H1 (cell line): ENCODE measurements at regions not wholly inside any gene's neighbourhood (a gene's known extent, or its start where the extent isn't known, plus 50 kb on each side); places are given as distances from the start of the nearest gene placed in this dataset.
"Not testable (repeated sequence)": the region's sequence is repeated elsewhere in the genome, so short reads cannot be mapped to it uniquely, and the experiment has no call there.

Experiments
- CTCF ChIA-PET: fragments of 300-600 bp; sonication (Branson Sonifier 250); formaldehyde crosslinking; loops from one replicate; lab custom pipeline; 2021; ENCODE audit not compliant: partially characterized antibody; lab: Charles Lee
- POLR2A ChIA-PET: fragments of 300-600 bp; sonication (Branson Sonifier 250); formaldehyde crosslinking; loops from one replicate; lab custom pipeline; 2021; ENCODE audit warnings: inconsistent platforms; ENCODE audit not compliant: partially characterized antibody; lab: Charles Lee
- DNase-seq, 2 experiments: peaks; one replicate each; pipeline versions ENCODE4 v3.0.0 to v3.0.0-alpha.2; 2010 to 2022; ENCODE audit warnings: low spot score in 2 of 2, low read depth in 1 of 2, mixed read lengths in 1 of 2
- FAIRE-seq: peaks from 2 replicates; lab custom pipeline; 2011; peaks lifted over from hg19 to GRCh38; lab: Jason Lieb, UNC
- H2AFZ ChIP-seq: 2 replicates; pipeline ENCODE4 v1.8.1; 2012; ENCODE audit warnings: low read length, inconsistent platforms
- H2AK5ac ChIP-seq: 2 replicates; pipeline ENCODE4 v1.6.1; 2013; ENCODE audit warnings: low read depth, low read length
- H2BK120ac ChIP-seq: replicated peaks from 2 replicates; pipeline ENCODE3; 2013; ENCODE audit warnings: low read depth, low read length, inconsistent platforms
- H2BK12ac ChIP-seq: 2 replicates; pipeline ENCODE4 v1.6.1; 2013; ENCODE audit warnings: low read depth, low read length
- H2BK15ac ChIP-seq: 2 replicates; pipeline ENCODE4 v1.6.1; 2013; ENCODE audit warnings: low read length
- H2BK20ac ChIP-seq: 2 replicates; pipeline ENCODE4 v1.6.1; 2013; ENCODE audit warnings: low read length
- H2BK5ac ChIP-seq: 2 replicates; pipeline ENCODE4 v1.6.1; 2013; ENCODE audit warnings: low read depth, low read length
- H3K14ac ChIP-seq: 2 replicates; pipeline ENCODE4 v1.6.1; 2013; ENCODE audit warnings: inconsistent platforms; ENCODE audit not compliant: insufficient read length
- H3K18ac ChIP-seq: 2 replicates; pipeline ENCODE4 v1.6.1; 2013; ENCODE audit warnings: low read length; ENCODE audit errors: extremely low read depth
- H3K23ac ChIP-seq: 2 replicates; pipeline ENCODE4 v1.6.1; 2013; ENCODE audit warnings: inconsistent platforms; ENCODE audit not compliant: insufficient read length
- H3K23me2 ChIP-seq: 2 replicates; pipeline ENCODE4 v1.6.1; 2013; ENCODE audit warnings: low read depth, low read length
- H3K27ac ChIP-seq: 2 replicates; pipeline ENCODE4 v1.6.1; 2011; ENCODE audit warnings: low read depth, low read length, inconsistent platforms
- H3K27me3 ChIP-seq, 4 experiments: replicated peaks in 1 of 4; 1 replicate in 1 of 4; 2 replicates in 3 of 4; pipeline versions ENCODE4 v1.6.1 to v1.8.1; 2011 to 2013; ENCODE audit warnings: low read length in 3 of 4, mild to moderate bottlenecking in 3 of 4, inconsistent platforms in 2 of 4, mixed read lengths in 2 of 4, moderate library complexity in 1 of 4; ENCODE audit not compliant: control insufficient read depth in 3 of 4, insufficient read depth in 3 of 4; ENCODE audit errors: extremely low read depth in 1 of 4
- H3K36me3 ChIP-seq, 4 experiments: 2 replicates each; pipeline versions ENCODE4 v1.6.1 to v1.8.1; 2011 to 2013; ENCODE audit warnings: mild to moderate bottlenecking in 4 of 4, low read length in 3 of 4, moderate library complexity in 2 of 4, control low read depth in 1 of 4, inconsistent platforms in 1 of 4; ENCODE audit not compliant: insufficient read depth in 4 of 4, control insufficient read depth in 2 of 4
- H3K4ac ChIP-seq: replicated peaks from 2 replicates; pipeline ENCODE3; 2013; ENCODE audit warnings: low read length, low read depth, mixed read lengths, inconsistent platforms; ENCODE audit not compliant: insufficient read length
- H3K4me1 ChIP-seq, 4 experiments: replicated peaks in 1 of 4; 1 replicate in 1 of 4; 2 replicates in 3 of 4; pipeline versions ENCODE4 v1.6.1 to v1.8.1; 2011 to 2013; ENCODE audit warnings: low read length in 3 of 4, inconsistent platforms in 2 of 4, mixed read lengths in 1 of 4; ENCODE audit not compliant: insufficient read depth in 4 of 4, control insufficient read depth in 3 of 4
- H3K4me2 ChIP-seq, 2 experiments: 2 replicates each; pipeline versions ENCODE4 v1.6.1 to v1.8.1; 2011 to 2013; ENCODE audit warnings: low read depth in 2 of 2, low read length in 2 of 2, control low read depth in 1 of 2, inconsistent platforms in 1 of 2, mild to moderate bottlenecking in 1 of 2; ENCODE audit not compliant: insufficient read depth in 1 of 2
- H3K4me3 ChIP-seq, 4 experiments: fragments of 200-600, 300-600 bp in 1 of 4; sonication (generic), shearing (Covaris generic), sonication (Bioruptor Twin) in 1 of 4; 2 replicates each; pipeline versions ENCODE4 v1.5.1 to v1.8.1; 2011 to 2016; ENCODE audit warnings: low read length in 4 of 4, low read depth in 3 of 4, control low read depth in 2 of 4, inconsistent platforms in 2 of 4, mild to moderate bottlenecking in 2 of 4, mixed read lengths in 1 of 4, moderate library complexity in 1 of 4; ENCODE audit not compliant: insufficient read depth in 2 of 4; ENCODE audit errors: extremely low read depth in 1 of 4
- H3K56ac ChIP-seq: replicated peaks from 2 replicates; pipeline ENCODE3; 2013; ENCODE audit warnings: low read depth, mild to moderate bottlenecking, mixed read lengths, low read length, inconsistent platforms; ENCODE audit not compliant: insufficient read length
- H3K79me1 ChIP-seq: 2 replicates; pipeline ENCODE4 v1.6.1; 2013; ENCODE audit warnings: low read depth, low read length, control low read depth
- H3K79me2 ChIP-seq, 2 experiments: 2 replicates each; pipeline versions ENCODE4 v1.6.1 to v1.8.1; 2012 to 2013; ENCODE audit warnings: low read length in 2 of 2, mild to moderate bottlenecking in 2 of 2, inconsistent platforms in 1 of 2; ENCODE audit not compliant: insufficient read depth in 2 of 2, control insufficient read depth in 1 of 2
- H3K9ac ChIP-seq, 4 experiments: replicated peaks in 1 of 4; 1 replicate in 1 of 4; 2 replicates in 3 of 4; pipeline versions ENCODE4 v1.6.1 to v1.8.1; 2011 to 2013; ENCODE audit warnings: low read depth in 3 of 4, low read length in 3 of 4, control low read depth in 2 of 4, mild to moderate bottlenecking in 2 of 4, moderate library complexity in 2 of 4, inconsistent platforms in 1 of 4; ENCODE audit errors: extremely low read depth in 1 of 4
- H3K9me3 ChIP-seq, 2 experiments: 2 replicates each; pipeline versions ENCODE4 v1.6.1 to v1.8.1; 2012 to 2013; ENCODE audit warnings: mild to moderate bottlenecking in 2 of 2, moderate library complexity in 2 of 2, control low read depth in 1 of 2, inconsistent platforms in 1 of 2, low read depth in 1 of 2, low read length in 1 of 2, mixed read lengths in 1 of 2; ENCODE audit not compliant: insufficient read depth in 2 of 2
- H4K20me1 ChIP-seq, 2 experiments: replicated peaks in 1 of 2; 2 replicates each; pipeline versions ENCODE3 to v1.8.1; 2011 to 2013; ENCODE audit warnings: inconsistent platforms in 2 of 2, low read length in 2 of 2, mild to moderate bottlenecking in 1 of 2; ENCODE audit not compliant: insufficient read depth in 2 of 2, control insufficient read depth in 1 of 2
- H4K5ac ChIP-seq: 2 replicates; pipeline ENCODE4 v1.6.1; 2013; ENCODE audit warnings: low read length, low read depth, mixed read lengths, inconsistent platforms; ENCODE audit not compliant: insufficient read length
- H4K8ac ChIP-seq: 2 replicates; pipeline ENCODE4 v1.8.0; 2013; ENCODE audit warnings: mild to moderate bottlenecking, moderate library complexity, low read length, inconsistent platforms; ENCODE audit not compliant: insufficient read depth; ENCODE audit errors: extremely low read depth
- H4K91ac ChIP-seq: replicated peaks from 2 replicates; pipeline ENCODE3; 2013; ENCODE audit warnings: low read length, mixed read lengths, inconsistent platforms; ENCODE audit not compliant: insufficient read length
- WGBS, 2 experiments: shearing (Covaris generic) in 1 of 2; methylation state at CpG; one replicate each; pipeline versions ENCODE4 v1.1.6 to v1.1.7; 2013 to 2015; ENCODE audit warnings: low lambda C conversion rate in 2 of 2, mixed read lengths in 2 of 2, inconsistent platforms in 1 of 2, low coverage in 1 of 2, missing lambda C conversion rate in 1 of 2; ENCODE audit not compliant: insufficient replicate concordance in 2 of 2, insufficient coverage in 1 of 2, insufficient read length in 1 of 2; ENCODE audit errors: extremely low coverage in 1 of 2, missing lambda C conversion rate in 1 of 2; 5-methylcytosine and 5-hydroxymethylcytosine counted together

DNA sequence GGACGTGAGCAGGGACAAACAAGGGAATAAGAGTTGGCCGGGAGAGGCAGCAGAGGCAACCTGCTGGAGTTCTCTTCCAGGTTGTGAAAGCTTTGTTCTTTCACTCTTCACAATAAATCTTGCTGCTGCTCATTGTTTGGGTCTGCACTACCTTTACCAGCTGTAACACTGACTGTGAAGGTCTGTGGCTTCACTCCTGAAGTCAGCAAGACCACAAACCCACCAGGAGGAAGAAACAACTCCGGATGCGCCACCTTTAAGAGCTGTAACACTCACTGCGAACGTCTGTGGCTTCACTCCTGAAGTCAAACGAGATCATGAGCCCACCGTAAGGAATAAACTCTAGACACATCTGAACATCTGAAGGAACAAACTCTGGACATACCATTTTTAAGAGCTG, 186.5 kb upstream of the NDN start:
- not testable (repeated sequence) for H3K36me3 ChIP-seq, H3K14ac ChIP-seq, H4K91ac ChIP-seq, H3K4me1 ChIP-seq, H2BK15ac ChIP-seq, DNase-seq, H2BK12ac ChIP-seq, H3K4me3 ChIP-seq, H2AFZ ChIP-seq, H2BK5ac ChIP-seq, H4K8ac ChIP-seq, H3K4ac ChIP-seq, H3K79me2 ChIP-seq, H3K9ac ChIP-seq, H2BK120ac ChIP-seq, H3K27ac ChIP-seq, H2BK20ac ChIP-seq, H4K5ac ChIP-seq, H3K23ac ChIP-seq, H3K27me3 ChIP-seq, H2AK5ac ChIP-seq, H3K23me2 ChIP-seq, H4K20me1 ChIP-seq, FAIRE-seq, H3K18ac ChIP-seq, H3K56ac ChIP-seq, H3K79me1 ChIP-seq, H3K4me2 ChIP-seq
- WGBS, 2 experiments, result 89% methylated on average over 8 of the region's 8 CpGs; no CpG with 5 or more reads in 1 of the 2 experiments
- POLR2A ChIA-PET, result interaction anchor here (0.9 kb wide), 1 partner anchor 13 kb away, joined by 3 read pairs; no protein-coding TSS in a partner anchor
- H3K9me3 ChIP-seq, result peaks cover 5 to 38% of the 10 kb centered on the region in 2 experiments; a peak in 2 of 4 replicates
- CTCF ChIA-PET, result interaction anchor here (0.6 to 1.7 kb wide), 6 partner anchors 15 to 1328 kb away, joined by 3 to 5 read pairs (median 4); no protein-coding TSS in a partner anchor
